Kidney capillary endothelial cell (primary cell): ENCODE measurements at regions not wholly inside any gene's neighbourhood (a gene's known extent, or its start where the extent isn't known, plus 50 kb on each side); places are given as distances from the start of the nearest gene placed in this dataset.
A peak's percentile ranks its signal among the peaks of the same experiment; 100 is the strongest.

Experiments used
- DNase-seq: peaks from one replicate; pipeline ENCODE4 v3.0.0-alpha.2; 2018; ENCODE audit warnings: low spot score

DNA sequence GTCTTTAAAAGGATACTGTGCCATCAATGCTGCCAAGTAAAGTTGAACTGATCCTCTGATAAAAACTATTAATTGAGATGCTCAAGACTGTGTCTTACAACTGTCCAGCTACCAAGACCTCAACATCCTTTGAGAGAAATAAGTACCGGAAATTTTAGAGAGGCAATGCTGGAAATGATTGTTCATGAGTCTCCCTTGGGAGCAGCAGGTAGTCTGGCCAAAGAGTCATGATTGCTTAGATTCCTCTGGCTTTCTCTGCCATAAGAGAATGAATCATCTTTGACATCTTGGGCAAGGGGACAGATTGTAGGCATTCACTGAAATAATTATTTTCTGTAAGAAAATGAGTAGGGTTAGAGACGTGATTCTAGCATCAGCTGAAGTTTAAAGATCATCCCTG, 466.6 kb upstream of the DAB2 start:
- DNase-seq: peak; percentile 84

DNA sequence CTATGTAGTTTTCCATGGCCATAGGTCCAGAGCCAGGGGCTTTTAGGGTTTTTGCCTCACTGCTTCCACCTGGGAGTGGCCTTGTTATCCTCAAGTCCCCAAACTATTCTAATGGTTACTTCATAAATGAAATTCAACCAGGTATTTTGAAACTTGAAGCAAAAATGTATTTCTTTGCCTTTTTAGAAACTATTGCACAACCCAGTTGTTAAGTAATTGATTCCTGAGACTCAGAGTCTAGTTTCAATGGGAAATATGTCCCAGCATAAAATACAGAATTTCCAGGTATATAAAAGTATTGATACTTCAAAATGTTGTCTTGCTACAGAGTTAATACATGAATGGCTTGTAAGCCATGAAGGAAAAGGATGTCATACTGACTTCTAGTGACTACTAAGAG, 456.2 kb upstream of the DAB2 start:
- DNase-seq: no peak

DNA sequence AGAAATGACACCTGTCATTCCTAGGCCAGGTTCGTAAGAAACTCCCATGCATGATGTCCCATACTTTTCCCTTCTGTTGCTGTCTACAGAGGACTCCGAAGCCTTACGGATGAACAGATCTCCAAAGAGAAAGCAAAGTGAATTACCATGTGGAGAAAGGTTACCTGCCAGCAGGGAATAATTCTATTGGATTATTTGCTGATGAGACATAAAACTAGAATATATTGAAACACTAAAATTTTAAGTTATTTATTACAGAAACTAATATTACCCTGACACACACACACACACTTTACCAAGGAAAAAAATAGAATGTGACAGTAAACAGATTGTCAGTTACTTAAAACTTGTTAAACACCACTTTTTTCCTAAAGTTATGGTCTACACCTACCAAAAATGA, 452.7 kb upstream of the DAB2 start:
- no peak for DNase-seq

DNA sequence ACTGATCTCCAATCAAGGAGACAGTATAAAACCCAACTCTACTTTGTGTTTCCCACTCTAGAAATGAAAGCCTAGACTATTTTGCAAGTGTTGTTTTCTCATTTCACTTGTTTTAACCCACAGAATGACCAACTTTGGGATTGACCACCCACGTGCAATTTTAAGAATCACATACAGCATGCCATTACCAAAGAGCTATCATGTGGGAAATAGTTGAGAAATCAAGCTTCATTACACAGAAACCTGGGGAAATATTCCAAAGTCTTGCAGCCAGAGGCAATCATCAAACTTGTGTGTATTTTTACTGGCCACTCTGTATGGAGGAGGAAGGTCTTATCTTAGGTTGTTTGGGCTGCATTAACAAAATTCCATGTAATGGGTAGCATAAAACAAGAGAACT, 451.4 kb upstream of the DAB2 start:
- no peak for DNase-seq

DNA sequence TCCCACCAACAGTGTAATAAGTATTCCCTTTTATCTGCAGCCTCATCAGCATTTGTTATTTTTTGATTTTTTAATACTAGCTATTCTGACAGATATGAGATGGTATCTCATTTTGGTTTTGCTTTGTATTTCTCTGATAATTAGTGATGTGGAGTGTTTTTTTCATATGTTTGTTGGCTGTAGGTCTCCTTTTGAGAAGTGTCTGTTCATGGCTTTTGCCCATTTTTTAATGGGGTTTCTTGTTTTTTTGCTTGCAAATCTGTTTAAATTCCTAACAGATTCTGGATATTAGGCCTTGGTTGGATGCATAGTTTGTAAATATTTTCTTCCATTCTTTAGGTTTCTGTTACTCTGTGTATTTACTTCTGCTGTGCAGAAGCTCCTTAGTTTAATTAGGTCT, 445.4 kb upstream of the DAB2 start:
- no peak for DNase-seq

DNA sequence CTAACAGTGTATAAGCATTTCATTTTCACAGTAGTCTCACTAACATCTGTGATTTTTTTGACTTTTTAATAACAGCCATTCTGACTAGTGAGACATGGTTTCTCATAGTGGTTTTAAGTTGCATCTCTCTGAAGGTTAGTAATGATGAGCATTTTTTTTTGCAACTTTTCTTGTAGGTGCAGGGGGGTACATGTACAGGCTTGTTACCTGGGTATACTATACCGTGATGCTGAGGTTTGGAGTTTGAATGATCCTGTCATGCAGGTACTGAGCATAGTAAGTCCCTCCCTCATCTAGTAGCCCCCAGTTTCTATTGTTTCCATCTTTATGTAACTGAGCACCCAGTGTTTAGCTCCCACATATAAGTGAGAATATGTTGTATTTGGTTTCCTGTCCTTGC, 444.6 kb upstream of the DAB2 start:
- no peak for DNase-seq

DNA sequence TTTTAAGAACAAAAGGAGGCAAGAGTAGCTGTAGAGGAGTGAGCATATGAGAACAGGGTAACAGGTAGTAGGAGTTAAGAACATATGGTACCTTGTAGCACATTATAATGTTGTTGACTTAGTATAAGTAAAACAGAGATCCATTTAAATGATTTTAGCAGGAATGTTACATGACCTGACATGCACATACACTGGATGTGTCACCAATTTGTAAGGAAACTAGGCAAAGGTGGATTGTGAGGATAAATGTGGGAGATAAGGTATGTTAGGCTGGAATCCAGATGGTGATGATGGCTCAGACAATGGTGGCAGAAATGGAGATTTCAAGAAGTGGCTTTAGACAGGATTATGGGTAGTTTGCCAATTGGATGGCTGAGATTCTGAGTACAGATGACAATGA, 443.1 kb upstream of the DAB2 start:
- DNase-seq: no peak

DNA sequence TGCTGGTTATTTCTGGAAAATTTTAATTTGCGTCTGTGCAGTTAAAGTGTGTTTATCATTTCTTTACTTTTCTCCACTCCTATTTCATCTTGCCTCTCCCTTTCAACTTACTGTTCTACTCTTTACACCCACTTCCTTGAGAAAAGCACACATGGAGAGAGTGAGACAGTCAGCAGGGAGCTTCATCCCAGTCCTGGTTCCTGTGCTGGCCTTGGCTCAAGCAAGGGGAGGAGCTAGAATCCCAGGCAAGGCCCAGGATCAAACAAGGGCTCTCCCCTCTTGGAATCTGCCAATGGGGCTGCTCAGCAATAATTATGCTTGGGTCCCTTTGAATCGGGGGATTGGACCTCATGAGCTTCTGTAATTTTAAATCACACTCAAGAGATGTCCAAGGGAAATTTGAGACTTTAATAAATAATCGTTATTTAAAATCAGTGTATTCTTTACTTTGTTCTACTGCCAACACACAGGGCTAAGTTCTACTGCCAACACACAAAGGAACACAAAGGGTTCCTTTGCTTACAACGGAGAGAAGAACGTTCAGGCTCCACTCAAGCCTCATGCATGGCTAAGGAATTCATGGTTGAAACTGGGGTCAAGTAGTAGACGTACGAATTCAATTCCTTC, 439.3 kb upstream of the DAB2 start:
- no peak for DNase-seq

DNA sequence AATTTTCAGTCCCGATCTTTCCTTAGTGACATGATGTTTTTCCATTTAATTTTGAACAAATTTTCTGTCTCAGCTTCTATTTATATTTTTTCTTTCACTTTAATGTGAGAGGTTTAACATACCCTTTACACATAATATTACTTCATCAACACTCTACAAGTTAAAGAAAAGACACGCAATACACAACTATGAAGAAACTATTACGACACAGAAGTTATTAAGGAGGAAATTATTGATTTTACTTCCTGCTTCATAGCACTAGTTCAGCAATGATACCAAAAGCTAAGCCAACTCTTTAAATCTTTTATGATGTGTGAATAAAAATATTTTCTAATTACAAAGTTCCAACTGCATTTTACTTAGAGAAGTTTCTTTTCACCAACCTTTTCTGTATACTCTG, 432.3 kb upstream of the DAB2 start:
- no peak for DNase-seq

DNA sequence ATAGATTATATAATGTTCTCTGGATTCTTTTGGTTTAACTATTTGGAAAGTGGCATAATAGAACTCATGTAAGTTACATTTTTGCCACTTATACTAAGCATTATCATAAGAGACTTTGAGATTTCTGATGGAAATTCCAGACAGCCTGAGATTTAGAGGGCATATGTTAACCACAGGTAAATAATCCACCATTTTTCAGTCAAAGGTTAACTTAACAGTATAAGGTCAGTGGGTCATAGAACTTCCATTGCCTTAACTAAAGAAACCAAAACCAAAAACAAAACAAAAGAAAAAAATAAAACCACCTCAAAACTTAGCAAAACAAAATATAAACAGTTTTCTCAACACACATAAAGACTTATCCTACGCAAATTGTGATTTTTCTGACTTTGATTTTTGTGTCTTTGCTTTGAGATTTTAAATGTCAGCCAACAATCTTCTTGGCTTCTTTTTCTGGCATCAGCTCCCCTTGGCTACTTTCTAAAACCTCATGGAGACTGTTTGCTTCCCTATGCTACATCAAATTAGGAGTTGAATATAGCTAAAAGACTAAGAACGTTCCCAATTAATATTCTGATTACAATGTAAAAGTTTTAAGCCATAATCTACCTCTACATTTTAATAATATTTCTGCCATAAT, 430.1 kb upstream of the DAB2 start:
- no peak for DNase-seq

DNA sequence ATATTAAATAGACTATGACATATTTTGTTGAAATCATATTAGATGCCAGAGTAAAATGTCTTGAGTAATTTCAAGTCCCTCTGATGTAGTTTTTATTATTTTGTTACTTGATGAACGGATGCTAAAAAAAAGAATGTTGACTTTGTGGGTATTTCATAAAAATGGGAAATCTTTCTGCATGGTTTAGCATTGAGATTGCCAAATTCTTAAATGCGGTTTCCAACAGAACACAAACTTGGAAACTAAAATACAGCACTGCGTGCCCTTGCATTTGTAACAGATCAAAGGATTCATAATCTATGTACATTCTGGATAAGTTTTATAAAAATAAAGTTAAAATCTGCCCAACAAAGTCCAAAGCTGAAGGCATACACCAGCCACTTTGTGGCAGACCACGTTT, 425.5 kb upstream of the DAB2 start:
- no peak for DNase-seq

DNA sequence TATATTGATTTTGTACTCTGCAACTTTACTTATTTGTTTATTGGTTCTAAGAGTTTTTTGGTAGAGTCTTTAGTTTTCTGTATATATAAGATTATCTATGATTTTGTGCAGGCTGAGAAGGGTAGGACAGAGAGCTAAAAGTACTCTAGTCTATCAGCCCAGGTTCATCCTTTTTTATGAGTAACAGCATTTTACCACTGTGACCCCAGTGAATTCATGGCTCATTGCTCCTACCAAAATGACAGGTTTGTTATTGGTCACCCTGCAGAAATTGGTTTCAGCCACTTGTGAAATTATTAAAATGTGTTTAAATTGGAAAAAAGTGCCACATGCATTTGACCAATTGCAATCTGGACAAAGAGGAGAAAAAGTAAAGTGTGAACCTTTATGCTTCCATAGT, 421.4 kb upstream of the DAB2 start:
- DNase-seq: no peak

DNA sequence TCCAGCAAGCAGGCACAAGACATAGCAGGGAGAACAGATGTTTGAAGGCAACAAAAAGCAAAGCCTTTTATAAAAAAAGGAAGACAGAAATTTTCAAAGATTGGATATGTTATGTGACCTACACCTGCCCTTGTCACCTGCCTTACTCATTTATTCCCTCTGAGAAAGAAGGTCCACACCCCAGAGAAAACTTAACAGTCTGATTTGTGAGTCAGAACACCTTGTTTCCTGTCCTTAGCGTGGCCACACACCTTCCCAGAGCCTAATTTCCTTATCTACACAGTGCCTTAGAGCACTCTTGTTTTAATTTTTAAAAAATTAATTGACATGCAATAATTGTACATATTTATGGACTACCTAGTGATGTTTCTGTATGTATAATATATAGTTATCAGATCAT, 419.0 kb upstream of the DAB2 start:
- no peak for DNase-seq

DNA sequence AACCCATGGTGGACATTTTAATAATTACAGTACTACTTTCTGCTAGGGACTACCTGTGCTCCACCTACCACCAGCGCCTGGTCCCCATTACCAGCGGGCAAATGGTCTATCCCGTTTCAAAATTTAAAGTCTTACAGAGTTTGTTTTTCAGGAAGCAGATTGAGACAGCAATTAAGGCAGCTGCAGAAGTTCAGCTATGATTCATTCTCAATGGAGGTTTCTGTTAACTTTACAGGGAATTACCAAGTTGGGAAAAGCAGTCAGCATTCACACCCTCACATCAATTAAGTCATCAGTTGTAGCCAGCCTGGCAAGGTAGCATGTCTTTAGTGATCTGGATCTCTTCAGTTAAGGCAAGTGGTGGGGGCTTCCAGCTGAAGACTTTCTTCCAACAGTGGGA, 410.6 kb upstream of the DAB2 start:
- no peak for DNase-seq

DNA sequence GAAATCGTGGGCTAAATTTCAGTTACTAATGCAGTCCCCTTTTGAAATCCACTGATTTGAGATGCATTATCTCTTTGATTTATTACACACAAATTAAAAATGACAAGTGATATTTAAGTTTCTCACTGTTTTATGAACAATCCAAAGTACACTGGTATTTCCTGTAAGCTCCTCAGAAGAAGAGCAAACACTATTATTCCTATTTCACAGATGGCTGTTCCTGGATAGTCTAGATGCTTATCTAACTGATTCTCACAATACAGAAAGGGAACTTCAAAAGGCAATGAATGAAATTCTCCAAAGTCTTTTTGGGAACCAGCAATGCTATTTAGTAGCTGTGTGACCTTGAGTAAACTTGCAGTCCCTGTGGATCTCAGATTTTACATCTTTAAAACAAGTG, 404.7 kb upstream of the DAB2 start:
- no peak for DNase-seq

DNA sequence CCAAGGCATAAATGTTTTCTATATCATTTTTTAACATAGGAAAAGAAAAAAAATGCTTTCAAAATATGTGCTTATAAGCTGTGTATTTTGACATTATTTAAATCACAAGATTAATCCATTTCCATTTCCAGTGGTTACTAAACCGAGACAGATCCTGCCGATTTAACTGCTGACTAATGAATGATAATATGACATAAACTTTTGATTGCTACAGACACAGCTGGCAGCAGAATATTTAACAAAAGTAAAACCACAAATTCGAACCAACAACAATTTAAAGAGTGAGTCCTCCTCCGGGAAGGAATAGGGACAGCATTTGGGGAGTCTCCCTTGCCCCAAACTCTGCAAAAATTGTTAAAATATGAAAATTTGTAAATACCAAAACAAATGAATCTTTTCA, 401.3 kb upstream of the DAB2 start:
- no peak for DNase-seq

DNA sequence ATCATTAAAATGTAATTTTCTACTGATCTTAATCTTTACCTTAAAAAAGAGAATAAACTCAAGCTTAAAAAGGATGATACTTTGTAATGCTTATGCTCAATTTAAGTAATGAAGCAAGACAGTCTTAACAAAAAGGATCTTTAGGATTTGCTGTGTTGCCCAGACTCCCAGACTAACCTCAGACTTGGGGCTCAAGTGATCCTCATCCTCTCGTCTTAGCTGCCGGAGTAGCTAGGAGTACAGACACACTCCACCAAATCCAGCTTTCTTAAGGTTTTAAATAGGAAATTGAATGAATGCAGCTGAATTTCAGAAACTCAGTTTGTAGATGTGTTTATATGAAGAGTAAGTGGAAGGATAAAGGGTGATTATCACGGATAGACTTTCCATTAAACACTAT, 400.5 kb upstream of the DAB2 start:
- no peak for DNase-seq

DNA sequence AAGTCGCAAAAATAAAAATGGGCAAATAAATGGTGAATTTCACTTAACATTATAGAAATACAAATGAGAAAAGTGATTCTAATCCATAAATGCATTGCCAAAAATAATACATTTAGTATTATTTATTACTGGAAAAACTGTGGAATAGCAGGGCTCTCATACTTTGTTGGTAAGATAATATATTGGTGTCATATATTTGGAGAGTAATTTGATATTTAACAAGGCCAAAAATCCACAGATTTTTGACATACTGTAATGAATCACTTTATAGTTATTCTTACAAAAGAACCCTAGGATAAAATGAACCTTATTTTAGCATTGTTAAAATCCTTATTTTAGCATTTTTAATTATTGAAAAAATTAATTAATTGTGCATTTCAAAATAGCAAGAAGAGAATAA, 397.2 kb upstream of the DAB2 start:
- no peak for DNase-seq

DNA sequence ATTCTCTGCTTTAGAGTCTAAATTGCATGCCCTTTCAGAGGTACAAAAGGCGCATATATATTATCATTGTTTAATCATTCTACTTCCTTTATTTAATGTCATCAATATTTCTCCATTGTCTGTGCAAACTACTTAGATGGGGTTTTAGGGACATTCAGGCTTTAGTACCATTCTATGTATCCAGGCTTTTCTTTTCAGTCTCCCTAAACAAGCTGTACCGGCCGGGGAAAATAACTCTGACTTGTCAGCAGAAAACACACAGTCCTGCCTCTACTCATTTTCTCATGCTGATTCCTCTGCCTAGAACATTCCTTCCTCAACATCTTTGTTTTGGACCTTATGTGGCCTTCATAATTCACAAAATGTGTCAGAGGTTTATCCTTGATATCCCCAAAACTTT, 392.1 kb upstream of the DAB2 start:
- DNase-seq: no peak

DNA sequence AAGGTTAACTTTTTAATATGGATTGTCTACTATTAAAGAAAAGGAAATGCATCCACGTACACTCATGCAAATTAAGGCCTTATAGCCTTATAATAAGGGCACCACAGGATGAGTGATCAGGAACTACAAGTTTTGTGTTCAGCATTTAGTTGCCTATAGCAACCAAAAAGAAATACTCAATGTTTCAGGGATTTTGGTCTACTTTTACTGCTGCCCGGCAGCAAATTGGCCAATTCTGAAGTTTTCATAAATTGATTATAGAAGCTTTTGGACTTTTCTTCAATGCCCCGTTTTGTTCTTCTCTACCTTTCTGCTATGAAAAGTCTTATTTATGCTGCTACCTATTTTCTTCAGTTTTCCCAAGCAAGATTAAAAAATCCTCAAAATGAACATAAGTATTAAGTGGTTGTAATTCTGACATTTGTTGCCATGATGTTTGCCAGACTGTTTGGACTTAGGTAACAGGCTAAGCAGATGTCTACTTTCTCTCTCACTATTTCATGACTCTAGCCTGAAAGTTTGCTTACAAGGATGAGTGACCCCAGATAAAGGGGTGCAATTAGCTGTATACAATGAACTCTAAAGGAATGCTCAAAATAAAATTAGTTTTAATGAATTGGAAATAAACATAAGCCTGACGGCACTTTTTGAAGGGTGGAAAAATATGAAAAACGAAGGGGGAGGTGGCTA, 391.5 kb upstream of the DAB2 start:
- DNase-seq: no peak

DNA sequence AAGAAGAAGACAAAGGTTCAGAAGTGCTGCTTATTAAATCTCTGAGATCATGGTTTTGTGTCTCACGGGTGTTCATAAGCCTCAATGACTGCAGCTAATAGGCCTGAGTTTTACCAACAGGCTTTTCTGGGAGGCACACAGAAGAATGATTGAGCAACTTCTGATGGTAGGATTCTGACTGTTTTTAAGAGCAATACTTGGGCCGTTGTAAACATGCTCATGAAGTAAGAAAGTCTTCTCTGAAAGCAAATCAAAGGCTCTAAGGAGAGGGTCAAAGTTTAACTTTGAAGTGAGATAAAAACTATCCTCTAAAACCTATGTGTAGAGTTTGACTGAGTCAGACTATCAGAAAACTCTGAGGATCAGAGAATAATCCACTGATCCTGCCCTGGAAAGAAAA, 390.9 kb upstream of the DAB2 start:
- DNase-seq: no peak

DNA sequence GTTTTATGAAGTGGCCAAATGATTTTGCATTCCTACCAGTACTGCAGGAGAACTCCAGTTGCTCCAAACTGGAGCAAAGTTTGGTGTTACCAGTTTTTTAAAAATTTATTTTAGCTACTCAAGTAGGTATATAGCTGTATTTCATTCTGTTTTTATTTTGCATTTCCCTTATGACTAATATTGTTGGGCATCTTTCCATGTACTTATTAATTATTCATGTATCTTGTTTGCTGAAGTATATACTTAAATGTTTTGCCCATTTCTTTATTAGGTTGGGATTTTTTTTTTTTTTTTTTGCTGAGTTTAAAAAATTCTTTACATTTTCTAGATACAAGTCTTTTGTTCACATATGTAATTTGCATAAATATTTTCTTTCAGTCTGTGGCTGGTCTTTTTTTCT, 386.6 kb upstream of the DAB2 start:
- no peak for DNase-seq

DNA sequence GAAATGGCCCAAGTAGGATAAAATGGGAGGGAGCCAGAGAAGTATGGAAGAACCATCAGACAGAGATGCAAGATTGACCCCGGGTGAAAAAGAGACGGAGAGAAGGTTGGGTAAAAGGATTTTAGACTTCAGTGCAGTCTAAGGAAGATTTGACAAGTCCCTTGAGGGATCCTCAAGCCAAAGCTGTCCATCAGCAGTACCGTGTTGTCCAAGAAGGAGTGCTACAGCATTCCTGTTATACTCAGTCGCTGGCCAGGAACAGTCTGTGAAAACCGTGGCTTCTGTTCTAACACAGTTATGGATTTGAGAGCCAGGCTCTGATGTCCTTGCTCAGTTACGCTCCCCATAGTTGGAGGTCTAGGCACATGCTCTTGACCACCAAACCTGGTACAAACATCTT, 383.9 kb upstream of the DAB2 start:
- DNase-seq: no peak

DNA sequence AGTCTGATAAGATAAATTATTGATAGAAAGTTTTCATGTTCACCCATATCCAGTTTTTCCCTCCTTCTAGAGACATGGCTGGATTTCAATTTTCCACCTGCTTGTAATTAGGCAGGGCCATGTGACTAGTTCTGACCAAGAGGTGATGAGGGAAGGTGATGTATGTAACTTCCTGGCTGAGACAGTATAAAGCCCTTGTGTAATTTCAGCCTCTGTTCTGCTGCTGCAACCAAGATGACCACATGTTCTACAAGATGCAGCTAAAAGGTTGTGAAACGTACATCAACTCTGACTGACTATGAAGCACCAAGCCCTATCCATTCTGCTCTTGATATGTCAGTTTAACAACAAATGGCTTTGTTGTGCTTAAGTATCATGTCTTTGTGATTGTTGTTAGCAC, 376.5 kb upstream of the DAB2 start:
- no peak for DNase-seq
